GM18499 (cell line): ENCODE measurements at regions not wholly inside any gene's neighbourhood (a gene's known extent, or its start where the extent isn't known, plus 50 kb on each side); places are given as distances from the start of the nearest gene placed in this dataset.
"Not testable (repeated sequence)": the region's sequence is repeated elsewhere in the genome, so short reads cannot be mapped to it uniquely, and the experiment has no call there.

ENCODE experiments used
- ATAC-seq: cut with Tn5 transposase; IDR thresholded peaks from one replicate; pipeline ENCODE4 v1.9.1; 2021; ENCODE audit warnings: moderate number of reproducible peaks; ENCODE audit not compliant: insufficient read depth, unreplicated experiment

- ATAC-seq: no peak
Observed at GRCh38 chr6:141467881-141468280, 664.8 kb upstream of the GJE1 start.

GRCh38 chr6:141467041-141467440 is 665.7 kb upstream of the GJE1 start:
- no peak for ATAC-seq

- no peak for ATAC-seq
Observed at GRCh38 chr6:141464896-141465295, 667.8 kb upstream of the GJE1 start.

- peak; percentile 74 for ATAC-seq
Observed at GRCh38 chr6:141464490-141464889, 668.2 kb upstream of the GJE1 start.

- ATAC-seq: peak; percentile 79
Observed at GRCh38 chr6:141463237-141463977, 669.3 kb upstream of the GJE1 start.

- ATAC-seq: no peak
Observed at GRCh38 chr6:141460743-141461484, 671.8 kb upstream of the GJE1 start.

GRCh38 chr6:141460245-141460644 is 672.5 kb upstream of the GJE1 start:
- not testable (repeated sequence) for ATAC-seq

- ATAC-seq: not testable (repeated sequence)
Observed at GRCh38 chr6:141457984-141458383, 674.7 kb upstream of the GJE1 start.

GRCh38 chr6:141452354-141452686 is 680.4 kb upstream of the GJE1 start:
- ATAC-seq: no peak

GRCh38 chr6:141451511-141452353 is 681.0 kb upstream of the GJE1 start:
- ATAC-seq: no peak

- ATAC-seq: no peak
Observed at GRCh38 chr6:141451181-141451510, 681.6 kb upstream of the GJE1 start.

GRCh38 chr6:141445928-141446628 is 686.6 kb upstream of the GJE1 start:
- ATAC-seq: no peak

- no peak for ATAC-seq
Observed at GRCh38 chr6:141443668-141444289, 688.9 kb upstream of the GJE1 start.

GRCh38 chr6:141443032-141443431 is 689.7 kb upstream of the GJE1 start:
- no peak for ATAC-seq

- ATAC-seq: no peak
Observed at GRCh38 chr6:141439513-141439912, 693.2 kb upstream of the GJE1 start.

- no peak for ATAC-seq
Observed at GRCh38 chr6:141437685-141438084, 695.0 kb upstream of the GJE1 start.

- no peak for ATAC-seq
Observed at GRCh38 chr6:141437011-141437410, 695.7 kb upstream of the GJE1 start.

GRCh38 chr6:141426400-141426980 is 706.2 kb upstream of the GJE1 start:
- ATAC-seq: no peak

GRCh38 chr6:141421378-141421777 is 711.3 kb upstream of the GJE1 start:
- ATAC-seq: no peak

- no peak for ATAC-seq
Observed at GRCh38 chr6:141418076-141418475, 714.6 kb upstream of the GJE1 start.
